ENCODE measurements at regions not wholly inside any gene's neighbourhood (a gene's known extent, or its start where the extent isn't known, plus 50 kb on each side); places are given as distances from the start of the nearest gene placed in this dataset.

- TF ChIP-seq YY1 (IDR thresholded peaks at IDR 0.05; ENCODE audit: insufficient read depth, insufficient read length) (no peak), ZNF274 (IDR thresholded peaks at IDR 0.05; ENCODE audit: low read depth, low read length) (no peak), SUZ12 (IDR thresholded peaks at IDR 0.05; ENCODE audit: extremely low read depth, insufficient read depth, insufficient read length) (no peak)
Measured at GRCh38 chr1:79655876-79656275, 649.3 kb upstream of the ADGRL4 start.
